Activated CD4-positive, alpha-beta T cell treated with anti-CD3 and anti-CD28 coated beads, Interleukin-2, amount 10 ng/mL, durations not matched to agents 7 days and 5 days (primary cell): ENCODE measurements at regions not wholly inside any gene's neighbourhood (a gene's known extent, or its start where the extent isn't known, plus 50 kb on each side); places are given as distances from the start of the nearest gene placed in this dataset.

Experiments
- CTCF ChIA-PET: fragments of 350-600 bp; sonication (Branson Sonifier 250); formaldehyde crosslinking; loops from one replicate; lab custom pipeline; 2021; ENCODE audit warnings: antibody characterized with exemption; lab: Charles Lee
- POLR2A ChIA-PET: fragments of 350-600 bp; sonication (Branson Sonifier 250); formaldehyde crosslinking; loops from one replicate; lab custom pipeline; 2021; ENCODE audit warnings: antibody characterized with exemption; lab: Charles Lee
- DNase-seq: peaks from one replicate; pipeline ENCODE4 v3.0.0-alpha.2; 2020
- H3K27ac Mint-ChIP-seq: one replicate; pipeline ENCODE4 v1.8.0; 2021; ENCODE audit warnings: mild to moderate bottlenecking, moderate library complexity, mixed read lengths
- H3K27me3 Mint-ChIP-seq: one replicate; pipeline ENCODE4 v1.8.0; 2021; ENCODE audit warnings: mixed read lengths
- H3K36me3 Mint-ChIP-seq: one replicate; pipeline ENCODE4 v1.8.0; 2021; ENCODE audit warnings: low read depth, mixed read lengths
- H3K4me1 Mint-ChIP-seq: one replicate; pipeline ENCODE4 v1.8.0; 2021; ENCODE audit warnings: mixed read lengths
- H3K4me3 Mint-ChIP-seq: one replicate; pipeline ENCODE4 v1.8.0; 2021; ENCODE audit warnings: mild to moderate bottlenecking, moderate library complexity, mixed read lengths
- H3K9me3 Mint-ChIP-seq: one replicate; pipeline ENCODE4 v1.8.0; 2021; ENCODE audit warnings: mixed read lengths

GRCh38 chr2:21260311-21260710 is 136.5 kb downstream of the TDRD15 start:
- Mint-ChIP-seq H3K36me3 (no peaks in the 10 kb centered on the region), H3K4me1 (no peaks in the 10 kb centered on the region), H3K4me3 (no peak overlapping the region), H3K27me3 (no peaks in the 10 kb centered on the region), H3K9me3 (no peaks in the 10 kb centered on the region), H3K27ac (no peak overlapping the region)
- ChIA-PET POLR2A (no interaction called here), CTCF (no interaction called here)
- DNase-seq = no peak

- H3K4me1 Mint-ChIP-seq = no peaks in the 10 kb centered on the region
- H3K27me3 Mint-ChIP-seq = no peaks in the 10 kb centered on the region
- H3K4me3 Mint-ChIP-seq = no peak overlapping the region
- no peaks in the 10 kb centered on the region for H3K9me3 Mint-ChIP-seq
- ChIA-PET CTCF (no interaction called here), POLR2A (no interaction called here)
- H3K27ac Mint-ChIP-seq = no peak overlapping the region
- DNase-seq = no peak
- no peaks in the 10 kb centered on the region for H3K36me3 Mint-ChIP-seq
Measured at GRCh38 chr2:21261591-21261990, 137.8 kb downstream of the TDRD15 start.

GRCh38 chr2:21262426-21262940 is 138.7 kb downstream of the TDRD15 start:
- ChIA-PET POLR2A (no interaction called here), CTCF (no interaction called here)
- no peak overlapping the region for H3K27ac Mint-ChIP-seq
- H3K4me1 Mint-ChIP-seq = no peaks in the 10 kb centered on the region
- H3K9me3 Mint-ChIP-seq = no peaks in the 10 kb centered on the region
- H3K4me3 Mint-ChIP-seq = no peak overlapping the region
- no peaks in the 10 kb centered on the region for H3K27me3 Mint-ChIP-seq
- no peaks in the 10 kb centered on the region for H3K36me3 Mint-ChIP-seq
- DNase-seq = no peak

- ChIA-PET CTCF (no interaction called here), POLR2A (no interaction called here)
- H3K4me3 Mint-ChIP-seq = no peak overlapping the region
- no peaks in the 10 kb centered on the region for H3K36me3 Mint-ChIP-seq
- H3K27me3 Mint-ChIP-seq = no peaks in the 10 kb centered on the region
- H3K27ac Mint-ChIP-seq = no peak overlapping the region
- no peaks in the 10 kb centered on the region for H3K4me1 Mint-ChIP-seq
- DNase-seq = no peak
- H3K9me3 Mint-ChIP-seq = no peaks in the 10 kb centered on the region
Measured at GRCh38 chr2:21263622-21264021, 139.9 kb downstream of the TDRD15 start.

GRCh38 chr2:21265752-21266151 is 142.0 kb downstream of the TDRD15 start:
- no peak for DNase-seq
- Mint-ChIP-seq H3K36me3 (no peaks in the 10 kb centered on the region), H3K4me3 (no peak overlapping the region), H3K27ac (no peak overlapping the region), H3K9me3 (no peaks in the 10 kb centered on the region), H3K27me3 (no peaks in the 10 kb centered on the region), H3K4me1 (no peaks in the 10 kb centered on the region)
- ChIA-PET CTCF (no interaction called here), POLR2A (no interaction called here)

- no peaks in the 10 kb centered on the region for H3K36me3 Mint-ChIP-seq
- no peaks in the 10 kb centered on the region for H3K4me1 Mint-ChIP-seq
- H3K4me3 Mint-ChIP-seq = no peak overlapping the region
- DNase-seq = no peak
- no peaks in the 10 kb centered on the region for H3K9me3 Mint-ChIP-seq
- ChIA-PET POLR2A (no interaction called here), CTCF (no interaction called here)
- H3K27me3 Mint-ChIP-seq = no peaks in the 10 kb centered on the region
- no peak overlapping the region for H3K27ac Mint-ChIP-seq
Measured at GRCh38 chr2:21267232-21267835, 143.6 kb downstream of the TDRD15 start.

GRCh38 chr2:21268197-21268877 is 144.6 kb downstream of the TDRD15 start:
- Mint-ChIP-seq H3K27ac (no peak overlapping the region), H3K27me3 (no peaks in the 10 kb centered on the region), H3K9me3 (no peaks in the 10 kb centered on the region), H3K4me3 (no peak overlapping the region), H3K4me1 (no peaks in the 10 kb centered on the region), H3K36me3 (no peaks in the 10 kb centered on the region)
- no peak for DNase-seq
- ChIA-PET CTCF (no interaction called here), POLR2A (no interaction called here)

GRCh38 chr2:21268878-21269224 is 145.1 kb downstream of the TDRD15 start:
- CTCF ChIA-PET = no interaction called here
- no peaks in the 10 kb centered on the region for H3K27me3 Mint-ChIP-seq
- no peaks in the 10 kb centered on the region for H3K4me1 Mint-ChIP-seq
- H3K36me3 Mint-ChIP-seq = no peaks in the 10 kb centered on the region
- no peak for DNase-seq
- H3K4me3 Mint-ChIP-seq = no peak overlapping the region
- POLR2A ChIA-PET = no interaction called here
- no peak overlapping the region for H3K27ac Mint-ChIP-seq
- H3K9me3 Mint-ChIP-seq = no peaks in the 10 kb centered on the region

- ChIA-PET POLR2A (no interaction called here), CTCF (no interaction called here)
- Mint-ChIP-seq H3K4me3 (no peak overlapping the region), H3K27me3 (no peaks in the 10 kb centered on the region), H3K9me3 (no peaks in the 10 kb centered on the region), H3K4me1 (no peaks in the 10 kb centered on the region), H3K27ac (no peak overlapping the region), H3K36me3 (no peaks in the 10 kb centered on the region)
- DNase-seq = no peak
Measured at GRCh38 chr2:21269382-21269781, 145.6 kb downstream of the TDRD15 start.

GRCh38 chr2:21270083-21270491 is 146.3 kb downstream of the TDRD15 start:
- no peaks in the 10 kb centered on the region for H3K4me1 Mint-ChIP-seq
- H3K4me3 Mint-ChIP-seq = no peak overlapping the region
- H3K36me3 Mint-ChIP-seq = no peaks in the 10 kb centered on the region
- ChIA-PET CTCF (no interaction called here), POLR2A (no interaction called here)
- no peaks in the 10 kb centered on the region for H3K27me3 Mint-ChIP-seq
- H3K27ac Mint-ChIP-seq = no peak overlapping the region
- DNase-seq = no peak
- H3K9me3 Mint-ChIP-seq = no peaks in the 10 kb centered on the region

GRCh38 chr2:21270708-21271122 is 146.9 kb downstream of the TDRD15 start:
- H3K4me3 Mint-ChIP-seq = no peak overlapping the region
- no peak overlapping the region for H3K27ac Mint-ChIP-seq
- no peaks in the 10 kb centered on the region for H3K9me3 Mint-ChIP-seq
- H3K27me3 Mint-ChIP-seq = no peaks in the 10 kb centered on the region
- H3K36me3 Mint-ChIP-seq = no peaks in the 10 kb centered on the region
- no peak for DNase-seq
- ChIA-PET POLR2A (no interaction called here), CTCF (no interaction called here)
- no peaks in the 10 kb centered on the region for H3K4me1 Mint-ChIP-seq

GRCh38 chr2:21276163-21276562 is 152.4 kb downstream of the TDRD15 start:
- ChIA-PET POLR2A (no interaction called here), CTCF (interaction anchor here (0.5 kb wide), 1 partner anchor 115 kb away, joined by 3 read pairs; no protein-coding TSS in a partner anchor)
- Mint-ChIP-seq H3K9me3 (no peaks in the 10 kb centered on the region), H3K4me3 (no peak overlapping the region), H3K27me3 (no peaks in the 10 kb centered on the region), H3K27ac (no peak overlapping the region), H3K4me1 (no peaks in the 10 kb centered on the region), H3K36me3 (no peaks in the 10 kb centered on the region)
- DNase-seq = no peak

GRCh38 chr2:21277068-21278056 is 153.6 kb downstream of the TDRD15 start:
- Mint-ChIP-seq H3K4me1 (no peaks in the 10 kb centered on the region), H3K27ac (no peak overlapping the region), H3K9me3 (no peaks in the 10 kb centered on the region), H3K36me3 (no peaks in the 10 kb centered on the region), H3K27me3 (peaks cover 2% of the 10 kb centered on the region), H3K4me3 (no peak overlapping the region)
- no peak for DNase-seq
- ChIA-PET CTCF (no interaction called here), POLR2A (no interaction called here)
